DMS53 treated with DMSO at 0.1 percent for 48 hours (cell line): ENCODE measurements at regions not wholly inside any gene's neighbourhood (a gene's known extent, or its start where the extent isn't known, plus 50 kb on each side); places are given as distances from the start of the nearest gene placed in this dataset.
A peak's percentile ranks its signal among the peaks of the same experiment; 100 is the strongest.

Experiments used
- DNase-seq: peaks from one replicate; lab custom pipeline; 2025; ENCODE audit not compliant: unreplicated experiment; lab: John Stamatoyannopoulos, UW

DNA sequence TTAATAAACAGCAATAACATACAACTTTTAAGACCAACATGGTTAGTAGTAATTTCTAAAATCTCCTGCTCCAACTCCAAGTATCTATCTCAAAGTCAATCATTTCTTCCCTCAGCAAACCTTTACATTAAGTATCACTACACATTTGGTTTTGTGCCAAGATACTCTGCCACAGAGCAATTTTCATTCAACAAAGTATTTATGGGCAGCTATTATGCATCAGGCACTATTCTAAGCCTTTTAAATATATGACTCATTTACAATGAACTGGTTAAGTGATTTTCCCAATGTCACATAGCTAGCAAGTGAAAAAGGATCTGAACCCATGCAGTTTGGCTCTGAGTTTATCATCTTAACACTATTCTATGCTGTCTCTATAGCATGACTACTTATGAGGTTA, 264.3 kb downstream of the NOL4 start:
- DNase-seq = peak; percentile 67

DNA sequence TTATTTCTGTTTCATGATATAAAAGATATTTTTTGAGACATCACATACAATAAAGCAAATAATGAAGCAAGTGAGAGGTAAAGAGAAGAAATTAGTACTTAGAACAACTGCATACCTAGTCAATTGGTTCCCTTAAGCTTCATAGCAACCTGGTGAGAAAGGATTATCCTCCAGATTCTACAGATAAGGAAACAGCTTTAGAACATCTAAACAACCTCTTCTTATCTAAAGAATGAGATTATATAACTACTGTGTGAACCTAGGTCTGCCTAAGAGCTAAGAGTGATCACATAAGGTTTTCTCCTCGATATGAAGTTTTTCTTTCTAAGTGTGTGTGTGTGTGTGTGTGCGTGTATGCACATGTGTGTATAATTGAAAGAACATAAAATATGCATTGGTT, 265.1 kb downstream of the NOL4 start:
- peak; percentile 51 for DNase-seq

GRCh38 chr18:33957707-33958106, 267.0 kb downstream of the NOL4 start:
- DNase-seq = peak; percentile 70

- no peak for DNase-seq
Measured at GRCh38 chr18:33951031-33951430, 273.7 kb downstream of the NOL4 start.

DNA sequence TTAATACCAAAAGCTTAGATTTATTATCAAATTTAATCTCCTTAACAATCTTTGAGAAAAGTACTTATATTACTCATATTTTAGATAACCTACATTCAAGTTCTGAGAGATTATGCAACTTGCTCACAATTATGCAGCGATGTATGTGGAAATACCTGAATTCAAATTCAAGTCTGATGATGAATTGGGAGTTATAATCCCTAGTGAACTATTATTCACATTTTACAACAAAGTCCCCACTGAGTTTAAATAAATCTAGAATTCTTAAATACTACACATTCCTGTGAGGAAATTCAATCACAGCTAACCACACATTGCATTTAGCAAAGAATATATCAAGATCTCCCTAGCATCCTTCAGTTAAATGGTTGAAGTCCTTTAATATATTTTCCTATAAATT, 278.4 kb downstream of the NOL4 start:
- DNase-seq = no peak

- DNase-seq = no peak
Measured at GRCh38 chr18:33944493-33944892, 280.2 kb downstream of the NOL4 start.

- no peak for DNase-seq
Measured at GRCh38 chr18:33937270-33937816, 287.4 kb downstream of the NOL4 start.

DNA sequence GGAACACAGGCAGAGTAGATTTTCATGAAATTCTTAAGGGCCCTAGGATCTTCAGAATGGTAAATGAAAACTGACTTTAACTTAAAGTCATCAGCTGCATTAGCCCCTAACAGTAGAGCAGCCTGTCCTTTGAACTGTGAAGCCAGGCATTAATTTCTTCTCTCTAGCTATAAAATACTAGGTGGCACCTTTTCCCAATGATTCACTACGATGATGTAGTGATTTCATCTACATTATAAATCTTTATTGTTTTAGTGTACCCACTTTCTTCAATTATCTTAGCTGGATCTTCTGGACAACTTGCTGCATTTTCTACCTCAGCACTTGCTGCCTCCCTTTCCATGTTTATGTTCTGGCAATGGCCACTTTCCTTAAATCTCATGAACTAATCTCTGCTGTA, 290.5 kb downstream of the NOL4 start:
- no peak for DNase-seq

GRCh38 chr18:33928231-33928630, 296.5 kb downstream of the NOL4 start:
- DNase-seq = no peak

GRCh38 chr18:33924576-33924975, 300.1 kb downstream of the NOL4 start:
- DNase-seq = peak; percentile 37

- peak; percentile 62 for DNase-seq
Measured at GRCh38 chr18:33923980-33924379, 300.7 kb downstream of the NOL4 start.

DNA sequence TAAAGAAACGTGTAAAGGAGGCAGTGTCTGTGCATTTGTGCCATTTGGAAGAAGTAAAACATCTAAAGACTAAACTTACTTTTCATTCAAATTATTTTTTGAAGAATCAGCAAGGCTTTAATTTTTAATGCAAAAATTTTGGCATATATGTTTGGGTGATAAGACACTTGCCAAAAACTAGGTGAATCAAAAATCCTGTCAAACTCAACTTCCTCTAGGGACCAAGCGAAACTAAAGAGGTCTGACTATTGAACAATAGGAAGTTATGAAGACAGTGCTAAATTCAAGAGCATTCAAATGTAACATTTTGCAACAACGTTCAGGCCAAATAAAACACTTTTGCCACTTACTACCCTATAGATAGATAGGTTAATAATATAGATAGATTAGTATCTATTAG, 306.1 kb downstream of the NOL4 start:
- no peak for DNase-seq

DNA sequence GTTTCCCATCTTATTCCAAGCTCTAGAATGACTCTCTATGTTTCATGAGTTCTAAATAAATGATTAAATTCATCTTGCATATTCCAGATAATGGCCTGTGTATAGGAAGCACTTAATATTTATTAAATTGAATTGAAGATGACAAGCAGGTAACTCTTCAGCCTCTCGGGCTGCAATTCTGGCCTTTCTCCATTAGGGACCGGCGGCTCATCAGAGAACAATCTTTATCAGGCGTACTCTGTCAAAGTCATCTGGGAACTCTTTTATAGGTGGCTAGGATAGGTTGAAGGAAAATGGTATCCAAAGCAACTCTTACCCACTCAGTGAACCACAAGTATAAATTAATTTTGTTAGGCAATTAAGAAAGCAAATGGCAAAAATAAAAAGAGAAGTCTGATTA, 308.5 kb downstream of the NOL4 start:
- no peak for DNase-seq

DNA sequence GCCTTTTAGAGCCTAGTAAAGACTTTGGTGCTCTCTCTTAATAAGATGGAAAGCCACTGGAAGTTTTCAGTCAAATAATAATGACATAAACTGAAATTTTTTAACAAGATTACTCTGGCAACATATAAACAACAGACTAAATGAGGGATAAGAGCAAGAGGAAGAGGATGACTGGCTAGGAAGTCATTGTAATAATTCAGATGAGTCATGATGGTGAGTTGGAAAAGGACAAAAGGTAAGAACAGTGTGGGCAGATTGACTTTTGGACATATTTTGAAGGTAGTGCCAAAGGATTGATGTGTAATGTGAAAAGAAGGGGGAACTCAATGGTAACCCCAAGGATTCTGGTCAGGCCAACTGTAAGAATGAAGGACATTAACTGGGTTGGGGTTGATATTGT, 310.3 kb downstream of the NOL4 start:
- no peak for DNase-seq

DNA sequence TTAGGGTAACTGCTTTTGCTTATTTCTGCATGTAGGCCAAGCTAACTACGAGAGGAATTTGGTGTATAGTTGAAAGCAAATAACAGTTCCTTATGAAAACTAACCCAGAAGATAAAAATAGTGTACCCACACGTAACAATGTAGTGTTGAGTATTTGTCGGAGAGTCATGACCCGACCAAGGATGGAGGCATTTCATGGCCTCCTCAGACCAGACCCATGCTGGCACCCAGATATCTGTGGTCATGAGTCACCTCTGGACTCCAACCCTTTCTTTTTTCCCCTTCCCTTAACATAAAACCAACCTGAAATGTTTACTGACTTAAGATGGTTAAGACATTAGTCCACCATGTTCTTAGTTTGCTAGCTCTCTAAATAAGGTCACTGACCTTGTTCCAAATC, 318.7 kb downstream of the NOL4 start:
- no peak for DNase-seq

DNA sequence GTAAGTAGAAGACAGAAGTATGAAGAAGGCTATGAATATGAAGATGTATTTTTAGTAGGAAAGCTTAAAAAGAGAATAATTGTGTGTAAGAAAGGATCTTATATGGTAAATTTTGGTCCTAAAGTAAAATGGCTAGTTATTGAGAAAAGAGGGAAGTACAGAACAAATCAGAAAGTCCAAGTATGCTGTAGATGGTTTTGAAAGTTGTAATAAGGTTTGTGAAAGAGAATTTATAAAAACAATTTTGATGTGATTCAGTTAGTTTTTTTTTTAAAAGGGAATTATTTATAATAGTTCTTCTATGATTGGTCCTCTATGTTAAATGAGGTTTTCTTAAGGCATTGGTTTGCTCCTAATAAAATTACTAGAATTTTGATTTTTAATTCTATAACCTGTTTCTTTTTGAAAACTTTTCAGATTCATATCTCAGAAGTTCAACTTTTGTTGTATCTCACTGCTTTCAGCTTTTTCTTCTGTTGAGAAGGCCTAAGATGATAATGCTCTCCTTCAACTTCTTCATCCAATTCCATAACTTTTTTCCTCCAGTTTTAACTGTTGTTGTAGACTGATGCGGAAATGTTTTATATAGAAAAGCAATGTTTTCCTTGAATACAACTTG, 322.7 kb downstream of the NOL4 start:
- no peak for DNase-seq

GRCh38 chr18:33900638-33901037, 322.6 kb downstream of the ASXL3 start:
- no peak for DNase-seq

- DNase-seq = no peak
Measured at GRCh38 chr18:33898427-33898826, 320.4 kb downstream of the ASXL3 start.

DNA sequence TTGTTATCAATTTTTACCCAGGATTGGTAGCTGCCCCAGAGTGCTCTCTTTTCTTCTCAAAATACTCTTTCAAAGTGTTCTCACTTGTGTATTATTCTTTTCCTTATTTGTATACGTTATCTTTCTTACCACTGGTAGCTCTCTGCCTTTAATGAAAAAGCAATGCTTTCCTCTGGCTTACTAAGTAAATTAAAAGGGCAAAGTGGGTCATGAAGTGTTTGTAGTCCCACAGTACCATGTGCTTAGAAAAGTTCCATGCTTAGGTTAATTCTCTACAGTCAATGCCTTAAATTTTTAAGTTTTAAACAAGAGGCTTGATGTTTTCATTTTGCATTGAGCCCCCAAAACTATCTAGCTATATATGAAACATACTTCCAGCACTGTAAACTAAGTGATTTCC, 300.2 kb downstream of the ASXL3 start:
- DNase-seq = no peak

- DNase-seq = no peak
Measured at GRCh38 chr18:33875029-33875565, 297.1 kb downstream of the ASXL3 start.

GRCh38 chr18:33873112-33873511, 295.1 kb downstream of the ASXL3 start:
- no peak for DNase-seq

GRCh38 chr18:33871363-33872025, 293.5 kb downstream of the ASXL3 start:
- DNase-seq = no peak
